BE2C (cell line): ENCODE measurements at regions not wholly inside any gene's neighbourhood (a gene's known extent, or its start where the extent isn't known, plus 50 kb on each side); places are given as distances from the start of the nearest gene placed in this dataset.

Experiments
- DNase-seq: peaks from one replicate; pipeline ENCODE4 v3.0.0-alpha.2; 2020
- H3K27me3 ChIP-seq: fragments of 250-450 bp; sonication (Bioruptor Pico); 2 replicates; pipeline ENCODE4 v1.5.1; 2020; ENCODE audit warnings: mild to moderate bottlenecking
- H3K36me3 ChIP-seq: fragments of 250-450 bp; sonication (Bioruptor Pico); 2 replicates; pipeline ENCODE4 v1.5.1; 2020; ENCODE audit warnings: mild to moderate bottlenecking
- H3K4me1 ChIP-seq: fragments of 250-450 bp; sonication (Bioruptor Pico); 2 replicates; pipeline ENCODE4 v1.5.1; 2020
- H3K4me3 ChIP-seq: 2 replicates; pipeline ENCODE4 v1.5.1; 2011; ENCODE audit warnings: low read depth, low read length
- H3K9me3 ChIP-seq: fragments of 250-450 bp; sonication (Bioruptor Pico); 2 replicates; pipeline ENCODE4 v1.5.1; 2020
- CTCF ChIP-seq: IDR thresholded peaks from 2 replicates; pipeline ENCODE4 v1.5.1; 2012; ENCODE audit warnings: mild to moderate bottlenecking, low read depth, low read length

DNA sequence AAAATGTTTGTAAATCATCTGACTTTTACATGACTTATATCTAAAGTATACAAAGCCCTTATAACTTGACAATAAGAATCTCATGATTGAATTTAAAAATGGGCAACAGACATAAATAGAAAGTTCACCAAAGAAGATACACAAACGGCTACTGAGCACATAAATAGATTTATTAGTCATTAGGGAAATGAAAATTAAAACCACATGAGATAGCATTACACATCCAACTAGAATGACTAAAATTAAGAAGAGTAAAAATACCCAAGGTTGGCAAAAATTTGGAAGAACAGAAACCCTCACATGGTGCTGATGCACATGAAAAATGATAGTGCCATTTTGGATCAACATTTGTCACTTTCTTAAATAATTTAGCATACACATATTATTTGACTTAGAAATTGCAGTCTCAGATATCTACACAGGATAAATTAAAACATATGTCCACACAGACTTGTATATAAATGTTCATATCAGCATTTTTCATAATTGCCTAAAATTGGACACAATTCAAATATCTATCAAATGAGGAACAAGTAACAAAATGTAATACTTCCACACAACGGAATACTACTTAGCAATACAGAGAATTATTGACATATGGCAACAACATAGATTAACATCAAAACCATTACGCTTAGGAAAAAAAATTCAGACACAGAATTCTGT is 359.1 kb upstream of the DAB2 start:
- Histone ChIP-seq H3K36me3 (no peaks in the 10 kb centered on the region), H3K4me3 (no peak overlapping the region), H3K9me3 (no peaks in the 10 kb centered on the region), H3K4me1 (no peaks in the 10 kb centered on the region), H3K27me3 (no peaks in the 10 kb centered on the region)
- no peak for DNase-seq
- TF ChIP-seq CTCF: no peak

- no peak for DNase-seq
- Histone ChIP-seq H3K4me3 (no peak overlapping the region), H3K27me3 (no peaks in the 10 kb centered on the region), H3K36me3 (no peaks in the 10 kb centered on the region), H3K9me3 (no peaks in the 10 kb centered on the region), H3K4me1 (no peaks in the 10 kb centered on the region)
- no peak for TF ChIP-seq CTCF
Observed at GRCh38 chr5:39780347-39780746, 355.6 kb upstream of the DAB2 start.

GRCh38 chr5:39779831-39780230 is 355.1 kb upstream of the DAB2 start:
- H3K4me1 ChIP-seq: no peaks in the 10 kb centered on the region
- no peak for TF ChIP-seq CTCF
- DNase-seq: no peak
- H3K36me3 ChIP-seq: no peaks in the 10 kb centered on the region
- no peaks in the 10 kb centered on the region for H3K9me3 ChIP-seq
- H3K27me3 ChIP-seq: no peaks in the 10 kb centered on the region
- no peak overlapping the region for H3K4me3 ChIP-seq

- Histone ChIP-seq H3K4me1 (no peaks in the 10 kb centered on the region), H3K36me3 (no peaks in the 10 kb centered on the region), H3K9me3 (no peaks in the 10 kb centered on the region), H3K4me3 (no peak overlapping the region), H3K27me3 (no peaks in the 10 kb centered on the region)
- no peak for DNase-seq
- no peak for TF ChIP-seq CTCF
Observed at GRCh38 chr5:39775797-39776365, 351.1 kb upstream of the DAB2 start.

DNA sequence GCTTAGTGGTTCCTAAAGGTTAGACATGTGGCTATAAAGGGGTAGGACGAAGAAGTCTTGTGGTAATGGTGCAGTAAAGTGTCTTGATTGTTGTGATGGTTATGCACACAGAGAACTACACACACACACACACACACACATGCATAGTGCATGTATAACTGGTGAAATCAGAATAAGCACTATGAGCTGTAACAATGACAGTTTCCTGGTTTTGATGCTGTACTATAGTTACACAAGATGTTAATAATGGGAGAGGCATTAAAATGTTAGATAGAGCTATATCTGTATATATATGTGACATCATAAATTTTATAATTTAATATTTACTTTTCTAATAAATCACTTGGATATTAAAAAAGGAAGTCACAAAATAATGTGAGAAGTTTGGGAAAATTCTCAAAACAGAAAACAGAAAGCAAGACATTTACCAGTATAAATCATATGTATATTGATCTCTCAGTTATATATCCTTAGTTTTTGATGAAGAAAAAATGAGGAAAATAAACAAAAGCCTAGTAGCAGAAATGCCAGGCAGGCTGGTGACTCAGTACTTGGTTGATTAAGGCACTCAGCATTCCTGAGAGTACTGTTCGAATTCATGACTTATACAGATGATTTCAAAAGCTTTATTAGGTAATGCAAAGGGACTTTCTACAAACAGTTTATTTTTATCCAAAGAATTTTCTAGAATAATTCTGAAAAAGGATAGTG is 350.5 kb upstream of the DAB2 start:
- DNase-seq: no peak
- Histone ChIP-seq H3K4me1 (no peaks in the 10 kb centered on the region), H3K27me3 (no peaks in the 10 kb centered on the region), H3K4me3 (no peak overlapping the region), H3K9me3 (no peaks in the 10 kb centered on the region), H3K36me3 (no peaks in the 10 kb centered on the region)
- TF ChIP-seq CTCF: no peak

- no peaks in the 10 kb centered on the region for H3K27me3 ChIP-seq
- no peak for TF ChIP-seq CTCF
- DNase-seq: no peak
- no peaks in the 10 kb centered on the region for H3K36me3 ChIP-seq
- H3K4me3 ChIP-seq: no peak overlapping the region
- H3K4me1 ChIP-seq: no peaks in the 10 kb centered on the region
- H3K9me3 ChIP-seq: no peaks in the 10 kb centered on the region
Observed at GRCh38 chr5:39774605-39775004, 349.8 kb upstream of the DAB2 start.
